PC-3 (cell line): ENCODE measurements at regions not wholly inside any gene's neighbourhood (a gene's known extent, or its start where the extent isn't known, plus 50 kb on each side); places are given as distances from the start of the nearest gene placed in this dataset.

Experiments
- ATAC-seq: fragments of 200-7000 bp; cut with Tn5 transposase; 2 replicates; pipeline ENCODE4 v1.9.1; 2020; ENCODE audit warnings: mild to moderate bottlenecking, moderate library complexity
- BruUV-seq: library from RNA; stranded (reverse); fragments of 400-500 nt; replicated peaks from 2 replicates; lab custom pipeline; 2021; lab: Mats Ljungman, UMichigan
- CTCF ChIA-PET: fragments of 300-600 bp; sonication (Branson Sonifier 250); formaldehyde crosslinking; loops from one replicate; lab custom pipeline; 2022; ENCODE audit warnings: antibody characterized with exemption; lab: Charles Lee
- POLR2A ChIA-PET: fragments of 300-600 bp; sonication (Branson Sonifier 250); formaldehyde crosslinking; loops from one replicate; lab custom pipeline; 2022; ENCODE audit warnings: antibody characterized with exemption; ENCODE audit not compliant: unreplicated experiment; lab: Charles Lee
- DNase-seq: peaks from one replicate; pipeline ENCODE4 v3.0.0-alpha.2; 2015
- H2AFZ ChIP-seq: fragments of 300-600 bp; sonication (generic); 2 replicates; pipeline ENCODE4 v1.6.0; 2016; ENCODE audit warnings: antibody characterized with exemption, low read length
- H3F3A ChIP-seq: fragments of 300-600 bp; sonication (generic); one replicate; pipeline ENCODE4 v1.6.0; 2017; ENCODE audit warnings: antibody characterized with exemption, low read length, control low read depth, mild to moderate bottlenecking; ENCODE audit not compliant: unreplicated experiment
- H3K27ac ChIP-seq: fragments of 300-600 bp; sonication (generic); 2 replicates; pipeline ENCODE4 v1.5.1; 2016; ENCODE audit warnings: mild to moderate bottlenecking, low read length
- H3K27me3 ChIP-seq: fragments of 300-600 bp; sonication (generic); 2 replicates; pipeline ENCODE4 v1.6.1; 2016; ENCODE audit warnings: low read length, mixed read lengths
- H3K36me3 ChIP-seq: fragments of 300-600 bp; sonication (generic); 2 replicates; pipeline ENCODE4 v1.6.1; 2016; ENCODE audit warnings: low read depth, mixed run types, low read length, mixed read lengths
- H3K4me1 ChIP-seq: fragments of 300-600 bp; sonication (generic); 2 replicates; pipeline ENCODE4 v1.5.1; 2016; ENCODE audit warnings: low read length; ENCODE audit not compliant: insufficient read depth
- H3K4me2 ChIP-seq: fragments of 300-600 bp; sonication (generic); 2 replicates; pipeline ENCODE4 v1.6.0; 2016; ENCODE audit warnings: low read length
- H3K4me3 ChIP-seq: fragments of 300-600 bp; sonication (generic); 2 replicates; pipeline ENCODE4 v1.5.1; 2016; ENCODE audit warnings: mild to moderate bottlenecking, low read length, mixed read lengths
- H3K79me2 ChIP-seq: fragments of 300-600 bp; sonication (generic); 2 replicates; pipeline ENCODE4 v1.6.1; 2017; ENCODE audit warnings: low read length, mixed read lengths
- H3K9ac ChIP-seq: fragments of 300-600 bp; sonication (generic); 2 replicates; pipeline ENCODE4 v1.6.0; 2016; ENCODE audit warnings: mild to moderate bottlenecking, low read length
- H3K9me2 ChIP-seq: fragments of 300-600 bp; sonication (generic); replicated peaks from 2 replicates; pipeline ENCODE4 v1.6.1; 2016; ENCODE audit warnings: mixed run types, low read length, mixed read lengths
- H3K9me3 ChIP-seq: fragments of 300-600 bp; sonication (generic); 2 replicates; pipeline ENCODE4 v1.6.1; 2016; ENCODE audit warnings: low read length, mixed read lengths
- H4K20me1 ChIP-seq: fragments of 300-600 bp; sonication (generic); 2 replicates; pipeline ENCODE4 v1.6.1; 2016; ENCODE audit warnings: low read length, mixed read lengths
- CTCF ChIP-seq: fragments of 300-600 bp; sonication (generic); conservative IDR thresholded peaks from 2 replicates; pipeline ENCODE4 v1.5.1; 2017; ENCODE audit warnings: antibody characterized with exemption, low read depth, mild to moderate bottlenecking, low read length
- EZH2 ChIP-seq: fragments of 300-600 bp; sonication (generic); IDR thresholded peaks from one replicate; pipeline ENCODE4 v1.6.1; 2017; ENCODE audit warnings: antibody characterized with exemption, mild to moderate bottlenecking, low read length; ENCODE audit not compliant: unreplicated experiment
- EZH2phosphoT487 ChIP-seq: fragments of 300-600 bp; sonication (generic); IDR thresholded peaks from 2 replicates; pipeline ENCODE4 v1.6.1; 2018; ENCODE audit warnings: mild to moderate bottlenecking, antibody characterized with exemption, low read length, borderline replicate concordance
- intact Hi-C: fragments of 100-400 bp; cut with micrococcal nuclease; formaldehyde crosslinking; loops from 2 replicates; pipeline ENCODE4 v1.9.0; 2023

GRCh38 chr3:145266368-145266767 lies 894.6 kb downstream of the PLOD2 start:
- no peak overlapping the region for H2AFZ ChIP-seq
- H3F3A ChIP-seq: no peaks in the 10 kb centered on the region
- intact Hi-C loops: loop anchor here (1.0 to 10.0 kb wide), 2 partner anchors 502 to 758 kb away; no protein-coding TSS in a partner anchor
- no peaks in the 10 kb centered on the region for H3K27me3 ChIP-seq
- TF ChIP-seq EZH2phosphoT487 (no peak), CTCF (peak; percentile 26)
- no peaks in the 10 kb centered on the region for H4K20me1 ChIP-seq
- H3K4me1 ChIP-seq: peaks cover 8% of the 10 kb centered on the region
- ChIA-PET POLR2A (no interaction called here), CTCF (no interaction called here)
- no TSS peak for BruUV-seq
- no peak overlapping the region for H3K4me3 ChIP-seq
- no peaks in the 10 kb centered on the region for H3K79me2 ChIP-seq
- H3K27ac ChIP-seq: no peak overlapping the region
- no peak overlapping the region for H3K9ac ChIP-seq
- no peaks in the 10 kb centered on the region for H3K36me3 ChIP-seq
- peak; percentile 6 for DNase-seq
- no peaks in the 10 kb centered on the region for H3K9me2 ChIP-seq
- H3K4me2 ChIP-seq: no peak overlapping the region
- no peaks in the 10 kb centered on the region for H3K9me3 ChIP-seq
- no peak for ATAC-seq

GRCh38 chr3:145269106-145269505 lies 891.9 kb downstream of the PLOD2 start:
- POLR2A ChIA-PET: no interaction called here
- Histone ChIP-seq H2AFZ (no peak overlapping the region), H3K4me1 (no peaks in the 10 kb centered on the region), H3F3A (no peaks in the 10 kb centered on the region), H3K36me3 (no peaks in the 10 kb centered on the region), H3K27ac (no peak overlapping the region), H3K9ac (no peak overlapping the region), H3K9me3 (no peaks in the 10 kb centered on the region), H3K9me2 (no peaks in the 10 kb centered on the region), H3K79me2 (no peaks in the 10 kb centered on the region), H3K4me3 (no peak overlapping the region), H3K4me2 (no peak overlapping the region), H3K27me3 (no peaks in the 10 kb centered on the region), H4K20me1 (no peaks in the 10 kb centered on the region)
- BruUV-seq: no TSS peak
- intact Hi-C loops: loop anchor here (10.0 kb wide), 1 partner anchor 756 kb away; no protein-coding TSS in a partner anchor
- DNase-seq: no peak
- ATAC-seq: no peak
- TF ChIP-seq EZH2 (no peak), EZH2phosphoT487 (no peak), CTCF (no peak)
- CTCF ChIA-PET: no interaction called here

GRCh38 chr3:145272684-145273083 lies 888.3 kb downstream of the PLOD2 start:
- H3K27me3 ChIP-seq: no peaks in the 10 kb centered on the region
- CTCF ChIA-PET: no interaction called here
- H3K9ac ChIP-seq: no peak overlapping the region
- no peak for ATAC-seq
- H3K9me2 ChIP-seq: no peaks in the 10 kb centered on the region
- TF ChIP-seq CTCF (no peak), EZH2phosphoT487 (no peak), EZH2 (no peak)
- no TSS peak for BruUV-seq
- no peaks in the 10 kb centered on the region for H3K4me1 ChIP-seq
- H3K36me3 ChIP-seq: no peaks in the 10 kb centered on the region
- H3K79me2 ChIP-seq: no peaks in the 10 kb centered on the region
- no peaks in the 10 kb centered on the region for H4K20me1 ChIP-seq
- H3K27ac ChIP-seq: no peak overlapping the region
- no peak overlapping the region for H2AFZ ChIP-seq
- H3K4me2 ChIP-seq: no peak overlapping the region
- no peaks in the 10 kb centered on the region for H3K9me3 ChIP-seq
- no peak for DNase-seq
- no peaks in the 10 kb centered on the region for H3F3A ChIP-seq
- H3K4me3 ChIP-seq: no peak overlapping the region
- intact Hi-C loops: no loop called here
- POLR2A ChIA-PET: no interaction called here
